ENCODE measurements at regions not wholly inside any gene's neighbourhood (a gene's known extent, or its start where the extent isn't known, plus 50 kb on each side); places are given as distances from the start of the nearest gene placed in this dataset.

GRCh38 chr5:169494941-169495548 is 88.5 kb upstream of the SPDL1 start:
- no peak for TF ChIP-seq CTCF (conservative IDR thresholded peaks at IDR 0.05; ENCODE audit: low read depth)
- DNase-seq (ENCODE audit: low spot score) = no peak
- H3K27ac ChIP-seq = no peak overlapping the region
- POLR2A ChIA-PET (ENCODE audit: low non-redundant PET) = no interaction called here
- CTCF ChIA-PET = no interaction called here

DNA sequence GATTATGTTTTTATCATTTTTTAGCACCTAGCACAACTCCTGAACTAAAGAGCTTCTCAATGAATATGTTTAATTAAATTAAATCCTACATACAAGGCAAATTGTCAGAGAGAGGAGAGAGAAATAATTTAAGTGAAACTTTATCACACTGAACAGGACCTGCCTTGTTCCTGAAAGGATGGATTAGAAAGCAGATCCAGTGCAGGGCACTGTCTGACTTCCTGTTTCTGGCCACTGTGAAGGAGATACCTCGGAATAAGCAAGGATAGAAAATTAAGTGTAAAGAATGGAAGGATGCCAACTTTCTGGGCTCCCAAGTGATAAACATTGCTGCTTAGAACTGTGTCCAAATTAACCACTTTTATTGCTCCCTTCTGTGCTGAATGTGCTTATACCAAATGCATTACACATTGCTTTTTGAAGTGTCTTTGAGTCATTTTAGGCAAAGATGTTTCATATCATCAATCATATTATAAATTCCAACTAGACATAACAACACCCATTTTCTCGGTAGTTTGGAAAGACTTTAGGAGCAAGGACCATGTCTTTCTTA is 89.1 kb upstream of the SPDL1 start:
- ChIA-PET CTCF (interaction anchor here (0.7 kb wide), 1 partner anchor 536 kb away, joined by 5 read pairs; no protein-coding TSS in a partner anchor), POLR2A (ENCODE audit: low non-redundant PET) (no interaction called here)
- TF ChIP-seq CTCF (conservative IDR thresholded peaks at IDR 0.05; ENCODE audit: low read depth) = no peak
- DNase-seq (ENCODE audit: low spot score) = no peak
- no peak overlapping the region for H3K27ac ChIP-seq

DNA sequence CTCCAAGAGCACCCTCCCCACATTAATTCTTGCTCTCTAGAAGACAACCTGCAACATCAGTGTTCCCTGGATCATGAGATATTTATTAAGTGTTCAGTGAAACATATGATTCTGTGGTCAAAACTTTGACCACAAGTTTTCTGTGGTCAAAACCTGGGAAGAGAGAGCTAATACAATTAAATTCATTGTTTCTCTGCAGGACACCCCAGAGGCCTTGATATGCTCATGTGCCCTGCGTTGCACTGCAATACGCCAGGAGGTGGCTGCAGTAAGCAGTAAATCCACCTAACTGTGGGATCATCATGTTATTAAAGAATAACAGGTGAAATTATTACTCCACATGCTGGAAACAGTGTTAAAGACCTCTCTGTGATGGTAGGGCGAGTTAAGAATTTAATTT is 109.3 kb upstream of the SPDL1 start:
- no peak for DNase-seq (ENCODE audit: low spot score)
- H3K27ac ChIP-seq = no peak overlapping the region
- CTCF ChIA-PET = interaction anchor here (0.5 to 0.6 kb wide), 2 partner anchors 36 to 1420 kb away, joined by 3 to 4 read pairs; no protein-coding TSS in a partner anchor
- POLR2A ChIA-PET (ENCODE audit: low non-redundant PET) = no interaction called here
- no peak for TF ChIP-seq CTCF (conservative IDR thresholded peaks at IDR 0.05; ENCODE audit: low read depth)

- CTCF ChIA-PET = no interaction called here
- POLR2A ChIA-PET (ENCODE audit: low non-redundant PET) = no interaction called here
- H3K27ac ChIP-seq = no peak overlapping the region
- no peak for TF ChIP-seq CTCF (conservative IDR thresholded peaks at IDR 0.05; ENCODE audit: low read depth)
- DNase-seq (ENCODE audit: low spot score) = no peak
Observed at GRCh38 chr5:169472544-169472943, 111.0 kb upstream of the SPDL1 start.

GRCh38 chr5:169471021-169471420 is 112.6 kb upstream of the SPDL1 start:
- no peak for DNase-seq (ENCODE audit: low spot score)
- POLR2A ChIA-PET (ENCODE audit: low non-redundant PET) = no interaction called here

More at GRCh38 chr5:169471021-169471420, 112.6 kb upstream of the SPDL1 start:
- H3K27ac ChIP-seq = no peak overlapping the region
- CTCF ChIA-PET = interaction anchor here (0.6 to 0.7 kb wide), 2 partner anchors 83 to 528 kb away, joined by 3 read pairs; no protein-coding TSS in a partner anchor
- TF ChIP-seq CTCF (conservative IDR thresholded peaks at IDR 0.05; ENCODE audit: low read depth) = no peak
